ENCODE measurements at regions not wholly inside any gene's neighbourhood (a gene's known extent, or its start where the extent isn't known, plus 50 kb on each side); places are given as distances from the start of the nearest gene placed in this dataset.

DNA sequence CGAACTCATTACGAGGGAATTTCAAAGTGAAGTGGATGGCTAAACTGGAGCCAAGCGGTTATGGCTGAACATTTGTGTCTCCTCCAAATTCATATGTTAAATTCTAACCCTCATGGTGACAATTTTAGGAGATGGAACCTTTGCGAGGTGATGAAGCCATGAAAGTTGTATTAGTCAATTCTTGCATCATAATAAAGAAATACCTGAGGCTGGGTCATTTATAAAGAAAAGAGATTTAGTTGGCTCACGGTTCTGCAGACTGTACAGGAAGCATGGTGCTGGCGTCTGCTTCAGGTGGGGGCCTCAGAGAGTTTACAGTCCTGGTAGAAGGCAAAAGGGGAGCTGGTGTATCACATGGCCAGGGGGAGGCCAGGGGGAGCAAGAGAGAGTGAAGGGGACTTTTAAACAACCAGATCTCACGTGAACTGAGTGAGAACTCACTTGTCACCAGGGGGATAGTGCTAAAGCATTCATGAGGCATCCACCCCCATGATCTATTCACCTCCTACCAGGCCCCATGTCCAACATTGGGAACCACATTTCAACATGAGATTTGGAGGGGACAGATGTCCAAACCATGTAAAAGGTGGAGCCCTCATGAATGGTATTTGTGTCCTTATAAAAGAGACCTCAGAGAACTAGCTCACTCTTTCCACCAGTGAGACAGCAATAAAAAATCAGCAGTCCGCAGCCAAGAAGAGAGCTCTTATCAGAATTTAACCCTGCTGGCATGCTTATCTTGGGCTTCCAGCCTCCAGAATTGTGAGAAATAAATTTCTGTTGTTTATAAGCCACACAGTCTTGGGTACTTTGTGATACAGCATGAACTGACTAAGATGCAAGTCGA is 143.4 kb downstream of the MTRR start:
- no peak for DNase-seq
- peaks cover 0 to 20% (median 2%) of the 10 kb centered on the region in 6 donors for H3K9me3 Mint-ChIP-seq
- H3K27ac Mint-ChIP-seq, result no peak overlapping the region
- no peaks in the 10 kb centered on the region for H3K36me3 Mint-ChIP-seq
- H3K27me3 Mint-ChIP-seq (ENCODE audit: low read depth in 3 of 3), result no peaks in the 10 kb centered on the region
- no peak overlapping the region for H3K4me3 Mint-ChIP-seq
- no peaks in the 10 kb centered on the region for H3K4me1 Mint-ChIP-seq

GRCh38 chr5:8013948-8014710 is 145.2 kb downstream of the MTRR start:
- H3K27me3 Mint-ChIP-seq (ENCODE audit: low read depth in 3 of 3), result no peaks in the 10 kb centered on the region
- DNase-seq, result no peak
- H3K36me3 Mint-ChIP-seq, result no peaks in the 10 kb centered on the region
- no peaks in the 10 kb centered on the region for H3K4me1 Mint-ChIP-seq
- H3K4me3 Mint-ChIP-seq, result no peak overlapping the region
- H3K9me3 Mint-ChIP-seq, result peaks cover 0 to 16% (median 2%) of the 10 kb centered on the region in 6 donors
- H3K27ac Mint-ChIP-seq, result no peak overlapping the region

GRCh38 chr5:8019719-8020218 is 150.8 kb downstream of the MTRR start:
- H3K4me1 Mint-ChIP-seq, result no peaks in the 10 kb centered on the region
- no peak overlapping the region for H3K4me3 Mint-ChIP-seq
- DNase-seq, result no peak
- H3K9me3 Mint-ChIP-seq, result peaks cover 2 to 11% (median 5%) of the 10 kb centered on the region in 6 donors
- no peaks in the 10 kb centered on the region for H3K36me3 Mint-ChIP-seq
- no peaks in the 10 kb centered on the region for H3K27me3 Mint-ChIP-seq (ENCODE audit: low read depth in 3 of 3)
- no peak overlapping the region for H3K27ac Mint-ChIP-seq

DNA sequence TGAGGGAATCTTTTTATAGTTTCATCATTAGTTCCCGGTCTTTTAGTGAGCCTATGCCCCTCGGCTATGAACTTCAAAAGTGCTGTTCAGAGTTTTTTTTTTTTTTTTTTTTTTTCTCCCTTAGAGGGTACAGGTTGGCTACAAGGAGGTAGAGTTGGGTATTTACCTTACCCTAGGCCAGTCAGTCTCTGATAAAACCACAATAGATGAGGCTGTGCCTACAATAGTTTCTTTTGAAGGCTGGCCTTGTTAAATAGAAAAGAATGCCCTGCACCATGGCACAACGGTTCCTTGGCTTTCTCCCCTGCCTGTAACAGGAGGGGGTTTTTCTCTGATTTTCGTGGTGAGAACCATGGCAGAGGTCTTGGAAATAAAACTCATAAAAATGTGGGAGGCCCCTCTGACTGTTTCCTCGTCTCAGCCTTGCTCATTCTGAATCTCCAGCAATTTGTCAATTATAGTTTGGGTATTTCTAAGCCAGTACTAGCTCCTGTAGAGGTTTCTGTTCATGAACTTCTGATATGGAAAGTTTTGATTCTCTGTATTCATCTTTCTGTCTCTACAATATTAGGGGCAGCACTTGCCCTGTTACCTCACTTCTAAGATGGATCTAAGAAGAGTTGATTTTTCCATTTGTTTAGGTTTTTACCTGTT is 152.0 kb downstream of the MTRR start:
- H3K4me1 Mint-ChIP-seq, result no peaks in the 10 kb centered on the region
- DNase-seq, result no peak
- H3K36me3 Mint-ChIP-seq, result no peaks in the 10 kb centered on the region
- no peak overlapping the region for H3K4me3 Mint-ChIP-seq
- H3K27ac Mint-ChIP-seq, result no peak overlapping the region
- peaks cover 2 to 14% (median 7%) of the 10 kb centered on the region in 6 donors for H3K9me3 Mint-ChIP-seq
- no peaks in the 10 kb centered on the region for H3K27me3 Mint-ChIP-seq (ENCODE audit: low read depth in 3 of 3)

GRCh38 chr5:8028243-8028642 is 159.3 kb downstream of the MTRR start:
- DNase-seq, result no peak
- Mint-ChIP-seq H3K9me3 (peaks cover 0 to 36% (median 3%) of the 10 kb centered on the region in 6 donors), H3K4me3 (no peak overlapping the region), H3K27me3 (ENCODE audit: low read depth in 3 of 3) (peaks cover 0 to 2% (median 0%) of the 10 kb centered on the region in 3 donors), H3K36me3 (no peaks in the 10 kb centered on the region), H3K4me1 (no peaks in the 10 kb centered on the region), H3K27ac (no peak overlapping the region)

DNA sequence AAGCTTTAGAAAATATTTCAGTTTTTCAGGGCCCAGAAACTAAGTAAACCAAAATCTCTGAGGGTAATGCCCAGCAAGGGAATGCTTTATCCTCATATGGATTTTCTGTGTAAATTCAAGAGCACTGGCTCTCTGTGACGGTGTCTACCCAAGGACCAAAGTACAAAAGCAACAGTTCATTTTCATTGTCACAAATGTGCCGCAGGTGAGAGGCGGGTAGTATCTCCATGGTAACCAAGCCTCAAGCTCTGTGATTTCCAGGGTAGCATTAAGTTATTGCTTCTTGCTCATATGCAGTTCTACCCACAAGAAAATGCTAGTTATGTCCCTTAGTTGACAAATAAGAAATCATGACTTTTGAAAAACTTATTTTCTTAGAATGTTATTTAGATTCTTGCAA is 164.3 kb downstream of the MTRR start:
- Mint-ChIP-seq H3K36me3 (no peaks in the 10 kb centered on the region), H3K27ac (no peak overlapping the region), H3K9me3 (peaks cover 0 to 38% (median 8%) of the 10 kb centered on the region in 6 donors), H3K4me1 (no peaks in the 10 kb centered on the region), H3K27me3 (ENCODE audit: low read depth in 3 of 3) (peaks cover 0 to 2% (median 2%) of the 10 kb centered on the region in 3 donors), H3K4me3 (no peak overlapping the region)
- no peak for DNase-seq

DNA sequence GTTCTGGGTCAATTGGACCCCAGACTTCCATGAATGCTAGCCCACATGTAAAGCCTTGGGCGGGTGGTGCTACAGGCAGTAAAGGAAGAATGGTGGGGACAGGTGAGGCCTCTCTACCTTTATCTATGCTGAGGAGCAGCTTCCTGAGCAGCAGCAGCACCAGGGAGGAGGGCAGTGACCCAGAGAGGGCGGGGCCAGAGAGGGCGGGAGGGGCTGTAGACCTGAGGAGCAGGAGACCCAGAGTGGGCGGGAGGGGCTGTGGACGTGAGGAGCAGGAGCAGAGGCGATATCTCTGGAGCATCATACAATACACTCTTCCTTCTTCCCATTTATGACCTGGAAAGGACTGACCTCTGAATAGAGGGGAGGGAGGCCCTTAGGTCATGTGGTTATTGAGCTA is 165.9 kb downstream of the MTRR start:
- peaks cover 0 to 36% (median 11%) of the 10 kb centered on the region in 6 donors for H3K9me3 Mint-ChIP-seq
- no peaks in the 10 kb centered on the region for H3K4me1 Mint-ChIP-seq
- no peaks in the 10 kb centered on the region for H3K36me3 Mint-ChIP-seq

GRCh38 chr5:8048920-8049319 is 180.0 kb downstream of the MTRR start:
- DNase-seq, result no peak
- H3K4me3 Mint-ChIP-seq, result no peak overlapping the region
- no peaks in the 10 kb centered on the region for H3K36me3 Mint-ChIP-seq
- peaks cover 12 to 52% (median 22%) of the 10 kb centered on the region in 6 donors for H3K9me3 Mint-ChIP-seq
- H3K4me1 Mint-ChIP-seq, result no peaks in the 10 kb centered on the region
- peaks cover 0 to 2% (median 1%) of the 10 kb centered on the region in 3 donors for H3K27me3 Mint-ChIP-seq (ENCODE audit: low read depth in 3 of 3)
- no peak overlapping the region for H3K27ac Mint-ChIP-seq

More for the DNA sequence above, 165.9 kb downstream of the MTRR start:
- no peak overlapping the region for H3K27ac Mint-ChIP-seq
- peaks cover 0 to 2% (median 2%) of the 10 kb centered on the region in 3 donors for H3K27me3 Mint-ChIP-seq (ENCODE audit: low read depth in 3 of 3)
- no peak for DNase-seq
- H3K4me3 Mint-ChIP-seq, result no peak overlapping the region

GRCh38 chr5:8050616-8051175 is 181.7 kb downstream of the MTRR start:
- Mint-ChIP-seq H3K4me3 (no peak overlapping the region), H3K27ac (no peak overlapping the region)

DNA sequence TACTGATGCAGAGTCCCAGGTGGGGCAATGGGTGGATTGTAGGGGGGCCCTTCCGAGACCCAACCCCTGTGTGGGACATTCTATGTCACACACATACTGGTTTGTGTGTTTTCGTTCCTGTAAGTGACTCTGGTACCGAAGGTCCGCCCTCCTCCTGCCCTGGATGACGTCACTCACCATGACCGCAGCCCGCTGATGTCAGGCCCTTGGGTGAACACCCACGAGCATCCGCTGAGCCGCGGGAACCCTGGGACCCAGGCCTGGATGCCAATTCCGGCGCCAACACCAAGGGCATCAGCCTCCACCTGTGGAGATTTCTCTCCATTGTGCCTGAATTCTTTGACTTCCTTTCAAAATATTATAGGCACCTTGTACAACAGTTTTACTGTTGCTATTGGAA is 184.3 kb downstream of the MTRR start:
- Mint-ChIP-seq H3K4me3 (no peak overlapping the region), H3K9me3 (peaks cover 5 to 37% (median 12%) of the 10 kb centered on the region in 6 donors), H3K27me3 (ENCODE audit: low read depth in 3 of 3) (peaks cover 0 to 2% (median 1%) of the 10 kb centered on the region in 3 donors), H3K4me1 (no peaks in the 10 kb centered on the region), H3K36me3 (no peaks in the 10 kb centered on the region), H3K27ac (no peak overlapping the region)
- DNase-seq, result no peak

More at GRCh38 chr5:8050616-8051175, 181.7 kb downstream of the MTRR start:
- Mint-ChIP-seq H3K4me1 (no peaks in the 10 kb centered on the region), H3K9me3 (peaks cover 5 to 43% (median 19%) of the 10 kb centered on the region in 6 donors), H3K36me3 (no peaks in the 10 kb centered on the region), H3K27me3 (ENCODE audit: low read depth in 3 of 3) (peaks cover 0 to 2% (median 1%) of the 10 kb centered on the region in 3 donors)
- no peak for DNase-seq

DNA sequence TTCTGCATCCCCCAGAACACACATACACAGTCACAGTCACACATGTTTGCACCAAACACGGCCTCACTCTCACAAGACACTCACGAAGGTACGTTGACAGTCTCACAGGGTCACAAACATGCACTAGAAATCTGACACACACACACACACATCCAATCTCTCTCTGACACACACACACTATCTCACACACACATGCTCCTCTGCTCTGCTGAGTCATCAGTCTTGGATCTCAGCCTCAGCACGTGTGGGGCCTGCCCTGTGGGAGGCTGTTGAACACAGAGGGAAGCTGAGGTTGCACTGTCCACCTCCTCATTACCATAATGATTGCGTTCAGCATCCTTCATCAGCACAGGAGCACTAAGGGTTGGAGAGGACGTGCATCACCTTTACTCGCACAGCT is 188.8 kb downstream of the MTRR start:
- H3K9me3 Mint-ChIP-seq, result peaks cover 0 to 27% (median 8%) of the 10 kb centered on the region in 6 donors
- no peaks in the 10 kb centered on the region for H3K4me1 Mint-ChIP-seq
- no peak overlapping the region for H3K4me3 Mint-ChIP-seq
- H3K27ac Mint-ChIP-seq, result no peak overlapping the region
- H3K36me3 Mint-ChIP-seq, result peaks cover 0 to 3% (median 0%) of the 10 kb centered on the region in 3 donors
- H3K27me3 Mint-ChIP-seq (ENCODE audit: low read depth in 3 of 3), result peaks cover 0 to 2% (median 2%) of the 10 kb centered on the region in 3 donors
- DNase-seq, result no peak

- Mint-ChIP-seq H3K27me3 (ENCODE audit: low read depth in 3 of 3) (peaks cover 0 to 2% (median 2%) of the 10 kb centered on the region in 3 donors), H3K9me3 (peaks cover 0 to 28% (median 8%) of the 10 kb centered on the region in 6 donors), H3K27ac (no peak overlapping the region), H3K4me1 (no peaks in the 10 kb centered on the region), H3K36me3 (peaks cover 0 to 3% (median 0%) of the 10 kb centered on the region in 3 donors), H3K4me3 (no peak overlapping the region)
- no peak for DNase-seq
Measured at GRCh38 chr5:8058616-8059190, 189.8 kb downstream of the MTRR start.

DNA sequence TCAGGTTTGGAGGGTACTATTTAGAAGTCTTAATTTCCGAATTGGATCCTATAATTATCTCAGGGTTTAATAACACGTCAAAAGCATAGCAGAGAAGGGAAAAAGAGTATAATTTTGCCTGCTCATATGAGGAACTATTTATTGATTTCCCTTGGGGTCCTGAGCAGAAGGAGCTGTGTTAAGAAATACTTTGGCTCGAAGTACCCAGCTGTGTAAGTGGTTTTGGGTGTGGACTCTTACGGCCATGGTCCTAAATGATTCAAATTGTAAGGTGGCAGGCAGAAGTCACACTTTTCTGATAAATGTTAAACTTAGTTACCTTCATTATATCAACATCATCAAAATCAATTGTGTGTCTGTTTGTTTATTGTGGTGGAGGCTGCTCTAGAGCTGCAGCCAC is 190.4 kb downstream of the MTRR start:
- Mint-ChIP-seq H3K27ac (no peak overlapping the region), H3K36me3 (peaks cover 0 to 3% (median 0%) of the 10 kb centered on the region in 3 donors), H3K4me1 (no peaks in the 10 kb centered on the region), H3K27me3 (ENCODE audit: low read depth in 3 of 3) (peaks cover 0 to 2% (median 2%) of the 10 kb centered on the region in 3 donors), H3K9me3 (peaks cover 0 to 34% (median 8%) of the 10 kb centered on the region in 6 donors), H3K4me3 (no peak overlapping the region)
- DNase-seq, result no peak
